CD4-positive, alpha-beta T cell treated with Interleukin-1 beta for 1 hour (primary cell): ENCODE measurements at regions not wholly inside any gene's neighbourhood (a gene's known extent, or its start where the extent isn't known, plus 50 kb on each side); places are given as distances from the start of the nearest gene placed in this dataset.
"Not testable (repeated sequence)": the region's sequence is repeated elsewhere in the genome, so short reads cannot be mapped to it uniquely, and the experiment has no call there.

Experiments
- DNase-seq, 2 donors: peaks; one replicate each; pipeline ENCODE4 v3.0.0-alpha.2; 2020 to 2022

- not testable (repeated sequence) for DNase-seq
Measured at GRCh38 chr9:85792057-85792456, 50.3 kb upstream of the AGTPBP1 start.

GRCh38 chr9:85802978-85803695 is 61.4 kb upstream of the AGTPBP1 start:
- peak; percentile 45 to 73 for DNase-seq

GRCh38 chr9:85804847-85805133 is 63.0 kb upstream of the AGTPBP1 start:
- not testable (repeated sequence) for DNase-seq

- peak; percentile 88 to 89 for DNase-seq
Measured at GRCh38 chr9:85805134-85806005, 63.6 kb upstream of the AGTPBP1 start.

GRCh38 chr9:85808329-85808728 is 66.6 kb upstream of the AGTPBP1 start:
- DNase-seq: not testable (repeated sequence)

GRCh38 chr9:85813388-85813787 is 71.6 kb upstream of the AGTPBP1 start:
- not testable (repeated sequence) for DNase-seq

GRCh38 chr9:85814800-85815199 is 73.0 kb upstream of the AGTPBP1 start:
- not testable (repeated sequence) for DNase-seq

GRCh38 chr9:85818971-85819370 is 77.2 kb upstream of the AGTPBP1 start:
- DNase-seq: peak; percentile 15 to 62

GRCh38 chr9:85820598-85820997 is 78.8 kb upstream of the AGTPBP1 start:
- not testable (repeated sequence) for DNase-seq

GRCh38 chr9:85824949-85825348 is 83.2 kb upstream of the AGTPBP1 start:
- DNase-seq: not testable (repeated sequence)

GRCh38 chr9:85834591-85834990 is 92.8 kb upstream of the AGTPBP1 start:
- DNase-seq: not testable (repeated sequence)

GRCh38 chr9:85843949-85844348 is 97.0 kb upstream of the NAA35 start:
- not testable (repeated sequence) for DNase-seq

GRCh38 chr9:85847782-85848181 is 93.2 kb upstream of the NAA35 start:
- DNase-seq: not testable (repeated sequence)

- no peak for DNase-seq
Measured at GRCh38 chr9:85858056-85858750, 82.7 kb upstream of the NAA35 start.

- DNase-seq: no peak
Measured at GRCh38 chr9:85859765-85860164, 81.2 kb upstream of the NAA35 start.

- not testable (repeated sequence) for DNase-seq
Measured at GRCh38 chr9:85861882-85862281, 79.1 kb upstream of the NAA35 start.

- DNase-seq: no peak
Measured at GRCh38 chr9:85863875-85864274, 77.1 kb upstream of the NAA35 start.

GRCh38 chr9:85871008-85871407 is 69.9 kb upstream of the NAA35 start:
- DNase-seq: peak in 1 of 2 donors; percentile 5

GRCh38 chr9:85871683-85872082 is 69.3 kb upstream of the NAA35 start:
- DNase-seq: not testable (repeated sequence)

GRCh38 chr9:85872463-85872862 is 68.5 kb upstream of the NAA35 start:
- no peak for DNase-seq

GRCh38 chr9:85876628-85877027 is 64.3 kb upstream of the NAA35 start:
- DNase-seq: no peak

- DNase-seq: not testable (repeated sequence)
Measured at GRCh38 chr9:85878872-85879597, 61.9 kb upstream of the NAA35 start.

- DNase-seq: not testable (repeated sequence)
Measured at GRCh38 chr9:85880507-85880906, 60.4 kb upstream of the NAA35 start.
